Activated naive CD8-positive, alpha-beta T cell treated with anti-CD3 and anti-CD28 coated beads, Interleukin-2, amount 50 U/mL, for 24 hours (primary cell): ENCODE measurements at regions not wholly inside any gene's neighbourhood (a gene's known extent, or its start where the extent isn't known, plus 50 kb on each side); places are given as distances from the start of the nearest gene placed in this dataset.

Experiments used
- ATAC-seq: fragments of 150-1000 bp; cut with Tn5 transposase; one replicate; pipeline ENCODE4 v1.10.0; 2021
- DNase-seq: peaks from one replicate; pipeline ENCODE4 v3.0.0; 2021
- H3K27ac Mint-ChIP-seq: one replicate; pipeline ENCODE4 v1.8.0; 2021; ENCODE audit warnings: mild to moderate bottlenecking, mixed read lengths
- H3K27me3 Mint-ChIP-seq: one replicate; pipeline ENCODE4 v1.8.0; 2021; ENCODE audit warnings: mixed read lengths
- H3K36me3 Mint-ChIP-seq: one replicate; pipeline ENCODE4 v1.8.0; 2021; ENCODE audit warnings: low read depth, mixed read lengths
- H3K4me1 Mint-ChIP-seq: one replicate; pipeline ENCODE4 v1.8.0; 2021; ENCODE audit warnings: mixed read lengths
- H3K4me3 Mint-ChIP-seq: one replicate; pipeline ENCODE4 v1.8.0; 2021; ENCODE audit warnings: mild to moderate bottlenecking, moderate library complexity, mixed read lengths
- H3K9me3 Mint-ChIP-seq: one replicate; pipeline ENCODE4 v1.8.0; 2021; ENCODE audit warnings: mixed read lengths

DNA sequence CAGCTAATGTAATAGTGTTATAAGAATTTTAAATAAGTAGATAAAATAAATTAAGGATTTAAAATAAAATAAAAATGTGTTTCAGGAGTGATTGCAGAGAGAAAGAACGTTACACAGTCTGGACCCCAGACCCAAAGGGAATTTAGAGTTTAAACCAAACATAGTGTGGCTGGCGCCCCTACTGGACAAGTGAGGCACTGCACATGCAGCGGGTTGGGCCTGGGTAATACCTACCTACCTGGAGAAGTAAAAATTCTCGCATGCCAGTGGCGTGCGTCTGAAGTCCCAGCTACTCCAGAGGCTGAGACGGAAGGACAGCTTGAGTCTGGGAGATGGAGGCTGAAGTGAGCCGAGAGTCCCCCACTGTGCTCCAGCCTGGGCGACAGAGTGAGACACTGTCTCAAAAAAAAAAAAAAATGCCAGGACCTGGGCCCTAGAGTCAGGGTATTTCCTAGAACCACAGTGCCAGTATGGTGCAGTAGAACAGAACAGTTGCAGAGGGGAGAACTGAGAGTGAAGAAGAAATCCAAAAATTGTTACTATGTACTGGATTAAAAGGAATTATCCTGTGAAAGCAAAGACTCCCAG is 71.4 kb upstream of the TCF21 start:
- H3K27ac Mint-ChIP-seq: no peak overlapping the region

DNA sequence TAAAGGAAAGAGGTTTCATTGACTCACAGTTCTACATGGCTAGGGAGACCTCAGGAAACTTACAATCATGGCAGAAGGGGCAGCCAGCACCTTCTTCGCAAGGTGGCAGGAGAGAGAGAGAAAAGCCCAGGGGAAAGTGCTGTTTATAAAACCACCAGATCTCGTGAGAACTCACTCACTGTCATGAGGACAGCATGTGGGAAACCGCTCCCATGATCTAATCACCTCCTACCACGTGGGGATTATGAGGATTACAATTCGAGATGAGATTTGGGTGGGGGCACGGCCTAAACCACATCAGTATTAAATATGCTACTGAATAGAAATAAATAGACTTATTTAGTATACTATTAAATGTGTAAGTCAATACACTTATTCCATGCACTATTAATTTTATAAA is 70.6 kb upstream of the TCF21 start:
- no peak overlapping the region for H3K27ac Mint-ChIP-seq
- no peaks in the 10 kb centered on the region for H3K9me3 Mint-ChIP-seq
- no peak overlapping the region for H3K4me3 Mint-ChIP-seq
- no peak for DNase-seq
- H3K4me1 Mint-ChIP-seq: no peaks in the 10 kb centered on the region
- no peak for ATAC-seq
- no peaks in the 10 kb centered on the region for H3K36me3 Mint-ChIP-seq
- H3K27me3 Mint-ChIP-seq: peaks cover 1% of the 10 kb centered on the region

More for the DNA sequence above, 71.4 kb upstream of the TCF21 start:
- H3K9me3 Mint-ChIP-seq: no peaks in the 10 kb centered on the region
- no peak overlapping the region for H3K4me3 Mint-ChIP-seq
- H3K4me1 Mint-ChIP-seq: no peaks in the 10 kb centered on the region
- peaks cover 1% of the 10 kb centered on the region for H3K27me3 Mint-ChIP-seq
- peak; percentile 58 for DNase-seq
- ATAC-seq: no peak
- H3K36me3 Mint-ChIP-seq: no peaks in the 10 kb centered on the region

DNA sequence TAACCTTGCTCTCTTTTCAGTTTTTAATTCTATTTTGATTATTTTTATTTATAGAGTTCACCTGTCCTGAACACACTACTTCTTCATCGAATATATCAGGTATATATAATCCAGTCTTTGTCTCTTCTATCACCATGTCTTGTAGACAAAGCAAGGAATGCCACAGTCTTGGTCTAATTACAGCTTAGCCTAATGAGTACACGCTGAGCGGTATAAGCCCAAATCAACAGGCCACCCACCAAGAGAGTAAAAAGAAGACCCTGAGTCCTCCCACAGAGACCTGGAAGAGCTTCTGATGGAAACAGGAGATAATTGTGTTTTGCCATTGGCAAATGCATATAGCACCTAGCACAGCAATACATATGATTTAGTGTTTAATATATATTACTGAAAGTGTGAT is 68.7 kb upstream of the TCF21 start:
- Mint-ChIP-seq H3K9me3 (no peaks in the 10 kb centered on the region), H3K4me1 (no peaks in the 10 kb centered on the region), H3K36me3 (no peaks in the 10 kb centered on the region), H3K27me3 (peaks cover 1% of the 10 kb centered on the region), H3K27ac (no peak overlapping the region), H3K4me3 (no peak overlapping the region)
- ATAC-seq: no peak
- DNase-seq: no peak

DNA sequence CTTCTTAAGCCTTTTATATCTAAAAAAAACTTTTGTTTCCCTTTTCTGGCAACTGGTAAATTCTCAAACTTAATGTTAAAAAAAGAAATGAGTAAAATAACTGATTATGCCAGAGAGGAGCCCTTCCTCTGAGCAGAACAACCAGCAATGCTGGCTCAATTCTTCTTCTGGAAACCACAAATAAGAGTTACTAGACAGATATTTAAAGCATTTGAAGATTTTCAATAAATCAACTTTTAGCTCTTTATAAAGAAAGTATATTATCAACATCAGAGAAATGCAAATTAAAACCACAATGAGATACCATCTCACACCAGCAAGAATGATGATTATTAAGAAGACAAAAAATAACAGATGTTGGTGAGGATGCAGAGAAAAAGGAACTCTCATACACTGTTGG is 61.1 kb upstream of the TCF21 start:
- Mint-ChIP-seq H3K27me3 (peaks cover 10% of the 10 kb centered on the region), H3K4me1 (no peaks in the 10 kb centered on the region), H3K27ac (no peak overlapping the region), H3K4me3 (no peak overlapping the region), H3K9me3 (peaks cover 5% of the 10 kb centered on the region), H3K36me3 (no peaks in the 10 kb centered on the region)
- DNase-seq (no peak), ATAC-seq (no peak)

DNA sequence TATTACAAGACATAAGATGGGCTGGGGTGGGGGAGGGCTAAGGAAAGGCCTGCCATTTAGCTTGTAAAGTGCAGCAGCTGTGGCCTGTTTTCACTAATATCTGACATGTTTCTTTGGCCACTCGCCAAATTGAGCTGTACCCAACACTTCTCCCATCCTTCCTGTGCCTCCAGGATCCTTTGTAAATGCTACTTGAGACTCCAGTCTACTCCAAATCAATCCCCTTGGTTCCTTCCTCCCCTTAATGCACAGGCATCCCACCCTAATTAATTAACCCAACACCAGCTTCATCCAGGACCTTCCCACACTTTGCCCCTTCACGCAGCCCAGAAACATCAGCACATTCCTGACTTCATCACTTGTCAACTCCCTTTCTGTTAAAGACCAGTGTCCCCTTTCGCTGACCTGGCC is 55.0 kb upstream of the TCF21 start:
- H3K27me3 Mint-ChIP-seq: peaks cover 18% of the 10 kb centered on the region
- ATAC-seq: no peak
- no peak overlapping the region for H3K27ac Mint-ChIP-seq
- H3K4me1 Mint-ChIP-seq: peaks cover 3% of the 10 kb centered on the region
- no peak for DNase-seq
- no peaks in the 10 kb centered on the region for H3K9me3 Mint-ChIP-seq
- no peaks in the 10 kb centered on the region for H3K36me3 Mint-ChIP-seq
- no peak overlapping the region for H3K4me3 Mint-ChIP-seq

DNA sequence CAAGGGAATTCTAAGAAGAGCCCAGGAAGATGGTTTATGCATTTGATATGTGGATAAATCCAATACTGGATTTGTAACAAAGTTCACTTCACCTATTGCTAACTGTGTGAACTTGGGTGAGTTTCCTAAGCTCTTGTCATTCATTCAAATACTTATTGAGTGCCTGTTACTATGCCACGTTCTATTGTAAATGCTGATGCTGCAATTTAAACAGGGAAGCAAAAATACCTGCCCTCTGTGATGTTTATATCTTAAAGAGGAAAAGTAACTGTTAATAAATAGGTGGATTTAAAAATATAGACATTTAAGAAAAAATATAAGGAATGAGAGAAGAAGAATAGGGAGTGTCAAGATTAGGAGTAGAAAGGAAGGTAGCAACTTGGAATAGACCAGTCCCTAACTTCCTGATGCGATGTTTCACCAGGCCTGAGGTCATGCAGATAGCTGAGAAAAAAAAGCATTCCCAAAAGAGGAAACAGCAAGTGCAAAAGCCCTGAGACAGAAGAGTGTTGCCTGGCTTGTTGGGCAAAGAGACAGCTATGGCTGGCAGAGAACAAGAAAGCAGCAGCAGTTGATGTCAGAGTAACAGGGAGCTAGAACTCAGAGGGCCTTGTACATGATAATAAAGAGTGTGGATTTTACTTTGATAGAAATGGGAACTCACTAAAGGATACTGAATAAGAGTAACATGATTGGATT is 54.3 kb upstream of the TCF21 start:
- H3K27me3 Mint-ChIP-seq: peaks cover 23% of the 10 kb centered on the region
- peaks cover 3% of the 10 kb centered on the region for H3K4me1 Mint-ChIP-seq
- H3K9me3 Mint-ChIP-seq: no peaks in the 10 kb centered on the region
- ATAC-seq (no peak), DNase-seq (no peak)
- H3K36me3 Mint-ChIP-seq: no peaks in the 10 kb centered on the region
- H3K4me3 Mint-ChIP-seq: no peak overlapping the region
- no peak overlapping the region for H3K27ac Mint-ChIP-seq

DNA sequence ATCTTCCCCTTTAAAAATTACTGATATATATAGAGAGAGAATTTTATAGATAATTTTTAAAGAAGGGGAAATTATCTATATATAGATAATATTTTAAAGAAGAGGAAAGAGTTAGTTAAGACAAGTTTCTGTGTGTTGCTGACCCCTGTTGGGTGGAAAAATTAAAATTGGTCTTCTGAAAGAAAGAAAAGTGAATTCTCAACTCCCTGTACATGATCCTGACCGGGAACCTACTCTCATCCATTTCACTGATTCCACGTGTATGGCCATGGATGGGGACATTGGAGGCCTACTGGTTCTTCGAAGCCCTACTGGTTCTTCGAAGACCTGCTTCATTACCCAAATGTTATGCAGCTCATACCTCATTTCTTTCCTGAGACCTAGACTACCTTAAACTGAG is 53.0 kb upstream of the TCF21 start:
- Mint-ChIP-seq H3K27me3 (peaks cover 26% of the 10 kb centered on the region), H3K4me1 (peaks cover 3% of the 10 kb centered on the region), H3K4me3 (no peak overlapping the region), H3K9me3 (no peaks in the 10 kb centered on the region), H3K36me3 (no peaks in the 10 kb centered on the region), H3K27ac (no peak overlapping the region)
- DNase-seq (no peak), ATAC-seq (no peak)

DNA sequence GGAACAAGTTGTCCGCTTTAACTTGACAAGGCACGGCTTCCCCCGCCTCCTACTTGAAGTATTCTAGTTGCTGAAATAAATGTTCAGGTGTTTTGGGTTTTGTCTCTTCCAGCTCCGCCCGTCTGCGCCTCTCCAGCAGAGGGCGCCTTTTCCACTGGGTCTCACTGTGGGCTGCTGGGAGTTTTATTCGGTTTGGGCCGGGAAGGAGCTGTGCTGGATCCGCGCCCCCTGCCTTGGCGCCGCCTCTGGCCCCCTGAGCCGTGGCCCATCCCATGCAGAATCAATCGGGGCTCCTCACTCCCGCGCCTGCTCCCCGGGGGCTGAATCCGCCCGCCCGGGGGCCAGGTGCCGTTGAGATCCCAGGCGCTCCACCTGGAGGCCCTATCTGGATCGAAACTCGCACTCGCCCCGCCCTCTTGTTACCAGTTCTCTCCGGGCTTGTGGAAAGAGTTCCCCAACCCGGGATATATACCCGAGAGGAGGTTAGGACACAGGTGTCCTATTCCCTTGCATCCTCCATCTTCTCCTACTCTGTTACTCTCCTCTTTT is 51.0 kb upstream of the TCF21 start:
- H3K9me3 Mint-ChIP-seq: no peaks in the 10 kb centered on the region
- peaks cover 27% of the 10 kb centered on the region for H3K27me3 Mint-ChIP-seq
- H3K36me3 Mint-ChIP-seq: no peaks in the 10 kb centered on the region
- peak; percentile 67 for DNase-seq
- H3K4me1 Mint-ChIP-seq: peaks cover 3% of the 10 kb centered on the region
- H3K4me3 Mint-ChIP-seq: peak overlapping the region; percentile 55
- peak; percentile 66 for ATAC-seq
- no peak overlapping the region for H3K27ac Mint-ChIP-seq
